NB4 (cell line): ENCODE measurements at regions not wholly inside any gene's neighbourhood (a gene's known extent, or its start where the extent isn't known, plus 50 kb on each side); places are given as distances from the start of the nearest gene placed in this dataset.

Source experiments
- CTCF ChIP-seq: IDR thresholded peaks from one replicate; pipeline ENCODE4 v1.5.1; 2012; ENCODE audit warnings: low read depth, low read length
- MAX ChIP-seq: IDR thresholded peaks from 2 replicates; pipeline ENCODE4 v1.6.1; 2011; ENCODE audit warnings: low read depth, low read length
- MYC ChIP-seq: IDR thresholded peaks from 2 replicates; pipeline ENCODE4 v1.6.1; 2011; ENCODE audit warnings: low read depth, low read length
- POLR2A ChIP-seq: IDR thresholded peaks from 2 replicates; pipeline ENCODE4 v1.6.1; 2011; ENCODE audit warnings: mild to moderate bottlenecking; ENCODE audit not compliant: insufficient read length; ENCODE audit errors: extremely low read depth

- TF ChIP-seq CTCF (no peak), POLR2A (no peak), MYC (no peak), MAX (no peak)
Observed at GRCh38 chr9:88046542-88046941, 72.2 kb upstream of the CDK20 start.
